HCT116 (cell line): ENCODE measurements at regions not wholly inside any gene's neighbourhood (a gene's known extent, or its start where the extent isn't known, plus 50 kb on each side); places are given as distances from the start of the nearest gene placed in this dataset.

ENCODE experiments used
- EZH2phosphoT487 ChIP-seq: fragments of 200-600 bp; IDR thresholded peaks from 2 replicates; pipeline ENCODE4 v1.6.1; 2018; ENCODE audit warnings: antibody characterized with exemption, borderline replicate concordance
- POLR2A ChIP-seq: IDR thresholded peaks from 2 replicates; pipeline ENCODE4 v1.7.0; 2011; ENCODE audit warnings: borderline replicate concordance; ENCODE audit not compliant: insufficient read depth, insufficient read length; ENCODE audit errors: extremely low read depth
- POLR2AphosphoS5 ChIP-seq: IDR thresholded peaks from 2 replicates; pipeline ENCODE4 v1.6.1; 2011; ENCODE audit warnings: mild to moderate bottlenecking, low read depth, low read length, moderate library complexity
- TF ChIP-seq, protein P1 (sequence below): IDR thresholded peaks from 2 replicates; pipeline ENCODE4 v1.6.1; 2012
- TF ChIP-seq, protein P2 (sequence below): IDR thresholded peaks from 2 replicates; pipeline ENCODE4 v1.6.1; 2012; ENCODE audit warnings: low read depth

DNA sequence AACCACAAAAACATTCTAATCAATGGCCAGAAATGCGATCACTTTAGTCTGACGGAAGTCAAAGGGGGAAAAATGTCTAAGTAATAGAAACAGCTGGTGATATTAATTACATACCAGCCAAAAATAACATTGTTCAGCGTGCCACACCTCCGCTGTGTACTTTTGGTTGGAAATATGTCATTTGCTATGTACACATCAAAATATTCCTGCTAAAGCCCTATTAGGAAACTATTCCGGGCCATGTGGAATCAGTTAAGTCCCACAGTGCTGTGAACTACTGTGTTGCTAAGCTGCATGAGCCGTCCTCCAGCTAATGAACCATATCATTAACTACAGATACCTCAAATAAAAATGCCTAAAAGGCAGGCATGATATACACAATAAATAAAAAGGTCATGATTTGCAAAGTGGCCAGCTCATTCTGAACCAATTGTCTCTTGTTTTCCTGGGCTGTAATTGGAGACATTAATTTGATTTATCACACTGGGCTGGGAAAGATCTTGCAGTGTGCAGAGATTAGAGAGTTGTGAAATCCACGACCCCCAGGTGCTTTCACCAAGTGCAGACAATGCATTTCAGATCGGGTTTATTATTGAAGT is 200.5 kb upstream of the LRTM1 start:
- TF ChIP-seq, protein P1, sequence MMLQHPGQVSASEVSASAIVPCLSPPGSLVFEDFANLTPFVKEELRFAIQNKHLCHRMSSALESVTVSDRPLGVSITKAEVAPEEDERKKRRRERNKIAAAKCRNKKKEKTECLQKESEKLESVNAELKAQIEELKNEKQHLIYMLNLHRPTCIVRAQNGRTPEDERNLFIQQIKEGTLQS, result no peak
- TF ChIP-seq, protein P2, sequence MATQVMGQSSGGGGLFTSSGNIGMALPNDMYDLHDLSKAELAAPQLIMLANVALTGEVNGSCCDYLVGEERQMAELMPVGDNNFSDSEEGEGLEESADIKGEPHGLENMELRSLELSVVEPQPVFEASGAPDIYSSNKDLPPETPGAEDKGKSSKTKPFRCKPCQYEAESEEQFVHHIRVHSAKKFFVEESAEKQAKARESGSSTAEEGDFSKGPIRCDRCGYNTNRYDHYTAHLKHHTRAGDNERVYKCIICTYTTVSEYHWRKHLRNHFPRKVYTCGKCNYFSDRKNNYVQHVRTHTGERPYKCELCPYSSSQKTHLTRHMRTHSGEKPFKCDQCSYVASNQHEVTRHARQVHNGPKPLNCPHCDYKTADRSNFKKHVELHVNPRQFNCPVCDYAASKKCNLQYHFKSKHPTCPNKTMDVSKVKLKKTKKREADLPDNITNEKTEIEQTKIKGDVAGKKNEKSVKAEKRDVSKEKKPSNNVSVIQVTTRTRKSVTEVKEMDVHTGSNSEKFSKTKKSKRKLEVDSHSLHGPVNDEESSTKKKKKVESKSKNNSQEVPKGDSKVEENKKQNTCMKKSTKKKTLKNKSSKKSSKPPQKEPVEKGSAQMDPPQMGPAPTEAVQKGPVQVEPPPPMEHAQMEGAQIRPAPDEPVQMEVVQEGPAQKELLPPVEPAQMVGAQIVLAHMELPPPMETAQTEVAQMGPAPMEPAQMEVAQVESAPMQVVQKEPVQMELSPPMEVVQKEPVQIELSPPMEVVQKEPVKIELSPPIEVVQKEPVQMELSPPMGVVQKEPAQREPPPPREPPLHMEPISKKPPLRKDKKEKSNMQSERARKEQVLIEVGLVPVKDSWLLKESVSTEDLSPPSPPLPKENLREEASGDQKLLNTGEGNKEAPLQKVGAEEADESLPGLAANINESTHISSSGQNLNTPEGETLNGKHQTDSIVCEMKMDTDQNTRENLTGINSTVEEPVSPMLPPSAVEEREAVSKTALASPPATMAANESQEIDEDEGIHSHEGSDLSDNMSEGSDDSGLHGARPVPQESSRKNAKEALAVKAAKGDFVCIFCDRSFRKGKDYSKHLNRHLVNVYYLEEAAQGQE, result no peak
- TF ChIP-seq POLR2A, result no peak
- no peak for TF ChIP-seq POLR2AphosphoS5
- no peak for TF ChIP-seq EZH2phosphoT487
